K562 (cell line): ENCODE measurements at regions not wholly inside any gene's neighbourhood (a gene's known extent, or its start where the extent isn't known, plus 50 kb on each side); places are given as distances from the start of the nearest gene placed in this dataset.

Source experiments
- CEBPB ChIP-seq: fragments of 450-650 bp; IDR thresholded peaks from 2 replicates; pipeline ENCODE4 v1.6.1; 2016; ENCODE audit warnings: missing genetic modification characterization, missing compliant biosample characterization
- CTCF ChIP-seq, 3 experiments: IDR thresholded peaks in 2 of 3; conservative IDR thresholded peaks in 1 of 3; 2 replicates each; pipeline ENCODE4 v1.5.1; 2011 to 2012; ENCODE audit warnings: low read length in 3 of 3, mild to moderate bottlenecking in 3 of 3, control low read depth in 2 of 3, improper control_type of control experiment in 1 of 3, inconsistent platforms in 1 of 3, low read depth in 1 of 3, mixed read lengths in 1 of 3, moderate library complexity in 1 of 3; ENCODE audit not compliant: insufficient read depth in 2 of 3
- IRF1 ChIP-seq: sonication (generic); formaldehyde crosslinking; IDR thresholded peaks from 2 replicates; pipeline ENCODE4 v1.8.0; 2022; ENCODE audit warnings: missing genetic modification reagents, mild to moderate bottlenecking, borderline replicate concordance
- KDM1A ChIP-seq, 2 experiments: fragments of 450-650 bp; IDR thresholded peaks; 2 replicates each; pipeline ENCODE4 v1.6.1; 2016; ENCODE audit warnings: mild to moderate bottlenecking in 2 of 2
- KLF16 ChIP-seq: IDR thresholded peaks from 2 replicates; pipeline ENCODE4 v1.6.1; 2016; ENCODE audit warnings: antibody characterized with exemption
- ZNF282 ChIP-seq: sonication (generic); formaldehyde crosslinking; IDR thresholded peaks from 2 replicates; pipeline ENCODE4 v1.8.1; 2023; ENCODE audit warnings: missing genetic modification reagents

- TF ChIP-seq KDM1A (IDR thresholded peaks at IDR 0.05), result no peak
- no peak for TF ChIP-seq KLF16
- TF ChIP-seq IRF1 (CRISPR knock-in tag), result no peak
- no peak for TF ChIP-seq CTCF (IDR thresholded peaks at IDR 0.05 in 2 of 3, conservative IDR thresholded peaks at IDR 0.05 in 1 of 3; ENCODE audit: insufficient read depth in 2 of 3, low read depth in 1 of 3, low read length in 3 of 3)
- TF ChIP-seq ZNF282, result no peak
- TF ChIP-seq CEBPB (tag), result no peak
Measured at GRCh38 chr1:198838022-198838342, 199.1 kb downstream of the PTPRC start.
